Gastrocnemius medialis (tissue), 4 donors: ENCODE measurements at regions not wholly inside any gene's neighbourhood (a gene's known extent, or its start where the extent isn't known, plus 50 kb on each side); places are given as distances from the start of the nearest gene placed in this dataset.

Experiments used
- CTCF ChIP-seq, 5 experiments: fragments of 450-650 bp in 3 of 5; fragments of 200-600 bp in 2 of 5; sonication (generic) in 2 of 5; IDR thresholded peaks in 4 of 5; conservative IDR thresholded peaks in 1 of 5; 1 replicate in 4 of 5; 2 replicates in 1 of 5; pipeline ENCODE4 v1.5.1; 2016 to 2019; ENCODE audit warnings: antibody characterized with exemption in 5 of 5, mild to moderate bottlenecking in 3 of 5, moderate library complexity in 3 of 5
- POLR2A ChIP-seq, 2 donors: fragments of 450-650 bp; IDR thresholded peaks; one replicate each; pipeline ENCODE4 v1.6.1; 2017; ENCODE audit warnings: antibody characterized with exemption in 2 of 2, mild to moderate bottlenecking in 2 of 2, moderate library complexity in 2 of 2

- TF ChIP-seq CTCF (IDR thresholded peaks at IDR 0.05 in 4 of 5, conservative IDR thresholded peaks at IDR 0.05 in 1 of 5) (no peak), POLR2A (IDR thresholded peaks at IDR 0.05) (no peak)
These were observed 84.8 kb upstream of the ZFP42 start for GRCh38 chr4:187910741-187911140.
